ENCODE measurements at regions not wholly inside any gene's neighbourhood (a gene's known extent, or its start where the extent isn't known, plus 50 kb on each side); places are given as distances from the start of the nearest gene placed in this dataset.

DNA sequence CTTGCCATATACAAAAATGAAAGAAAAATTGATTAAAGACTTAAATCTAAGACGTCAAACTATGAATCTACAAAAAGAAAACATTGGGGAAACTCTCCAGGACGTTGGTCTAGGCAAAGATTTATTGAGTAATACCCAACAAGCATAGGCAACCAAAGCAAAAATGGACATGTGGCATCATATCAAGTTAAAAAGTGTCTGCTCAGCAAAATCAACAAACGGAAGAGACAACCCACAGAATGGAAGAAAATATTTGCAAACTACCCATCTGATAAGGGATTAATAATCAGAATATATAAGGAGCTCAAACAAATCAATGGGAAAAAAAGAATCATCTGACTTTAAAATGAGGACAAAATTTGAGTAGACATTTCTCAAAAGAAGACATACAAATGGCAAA is 160.9 kb downstream of the DCLK3 start:
- TF ChIP-seq POLR2A (IDR thresholded peaks at IDR 0.05; ENCODE audit: low read depth, low read length) (no peak), POLR2AphosphoS5 (IDR thresholded peaks at IDR 0.05; ENCODE audit: low read depth, low read length) (no peak), TAF1 (IDR thresholded peaks at IDR 0.05; ENCODE audit: low read depth, low read length) (no peak), POU2F2 (IDR thresholded peaks at IDR 0.05; ENCODE audit: low read depth, low read length) (no peak)

All from GM12891 (cell line).